ENCODE measurements at regions not wholly inside any gene's neighbourhood (a gene's known extent, or its start where the extent isn't known, plus 50 kb on each side); places are given as distances from the start of the nearest gene placed in this dataset.
A peak's percentile ranks its signal among the peaks of the same experiment; 100 is the strongest.

DNA sequence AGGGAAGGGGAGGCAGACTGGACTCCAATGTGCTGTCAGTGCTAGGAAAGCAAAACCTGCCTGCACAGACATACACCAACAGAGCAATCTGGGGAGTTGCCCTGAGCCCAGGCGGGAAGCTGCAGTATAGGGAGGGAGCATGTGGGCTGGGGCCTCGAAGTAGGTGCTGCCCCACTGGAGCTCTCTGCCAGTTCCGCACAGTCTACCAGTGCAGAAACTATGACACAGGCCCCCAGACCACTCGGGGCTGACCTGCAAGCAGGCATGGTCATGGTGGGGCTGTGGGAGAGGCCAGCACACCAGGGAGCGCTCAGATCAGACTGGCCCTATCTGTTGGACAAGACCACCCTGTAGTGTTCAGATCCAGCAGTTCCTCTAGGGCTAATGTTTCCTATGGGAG lies 344.1 kb upstream of the TRAM1L1 start:
- DNase-seq = no peak

DNA sequence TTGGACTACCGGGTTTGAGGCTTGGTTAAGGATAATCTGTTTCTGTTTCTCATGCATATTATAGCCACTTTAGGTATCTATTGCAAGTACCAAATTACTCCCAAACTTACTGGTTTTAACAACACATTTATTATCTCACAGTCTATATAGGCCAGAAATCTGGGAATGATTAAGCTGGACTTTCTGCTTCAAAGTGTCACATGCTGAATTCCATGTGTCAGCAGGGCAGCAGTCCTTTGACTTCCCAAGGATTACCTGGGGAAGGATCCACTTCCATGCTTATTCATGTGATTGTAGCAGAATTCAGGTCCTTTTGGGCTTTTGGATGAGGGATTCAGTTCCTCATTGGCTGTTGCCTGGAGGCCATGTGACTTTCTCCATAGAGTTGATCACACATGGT lies 349.0 kb upstream of the TRAM1L1 start:
- DNase-seq = no peak

DNA sequence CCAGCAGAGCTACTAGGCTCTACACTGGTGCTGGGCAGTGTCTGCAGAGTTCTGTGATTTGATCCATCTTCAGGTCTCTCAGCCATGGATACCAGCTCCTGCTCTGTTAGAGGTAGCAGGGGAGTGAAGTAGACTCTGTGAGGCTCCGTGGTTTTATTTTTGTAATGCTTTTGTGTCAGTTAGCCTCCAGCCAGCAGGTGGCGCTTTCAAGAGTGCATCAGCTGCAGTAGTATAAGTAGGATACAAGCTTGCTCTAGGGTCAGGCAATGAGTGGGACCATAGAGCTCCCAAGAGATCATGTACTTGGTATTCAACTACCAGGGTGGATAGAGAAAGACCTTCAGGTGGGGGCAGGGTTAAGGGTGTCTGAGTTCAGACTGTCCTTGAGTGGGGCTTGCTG lies 362.5 kb upstream of the TRAM1L1 start:
- DNase-seq = no peak

DNA sequence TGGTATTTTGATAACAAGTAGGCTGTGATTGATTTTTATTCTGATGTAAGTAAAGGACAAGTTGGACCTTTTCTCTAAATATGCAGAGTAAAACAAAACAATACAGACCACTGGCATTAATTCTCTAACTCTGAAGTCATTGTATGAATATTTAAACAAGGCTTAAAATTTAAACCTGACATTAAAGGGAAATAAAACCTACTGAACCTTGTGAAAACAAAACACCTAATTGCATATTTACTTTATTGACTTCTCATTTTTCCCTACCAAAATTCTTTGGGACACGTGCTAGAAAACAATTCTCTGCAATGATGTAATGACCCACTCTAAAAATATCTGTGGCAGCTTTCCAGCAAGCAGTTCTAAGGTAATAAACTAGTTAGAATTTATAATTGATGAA lies 369.7 kb upstream of the TRAM1L1 start:
- no peak for DNase-seq

GRCh38 chr4:117466388-117466787 lies 381.0 kb upstream of the TRAM1L1 start:
- no peak for DNase-seq

- no peak for DNase-seq
Observed at GRCh38 chr4:117467404-117467803, 382.0 kb upstream of the TRAM1L1 start.

DNA sequence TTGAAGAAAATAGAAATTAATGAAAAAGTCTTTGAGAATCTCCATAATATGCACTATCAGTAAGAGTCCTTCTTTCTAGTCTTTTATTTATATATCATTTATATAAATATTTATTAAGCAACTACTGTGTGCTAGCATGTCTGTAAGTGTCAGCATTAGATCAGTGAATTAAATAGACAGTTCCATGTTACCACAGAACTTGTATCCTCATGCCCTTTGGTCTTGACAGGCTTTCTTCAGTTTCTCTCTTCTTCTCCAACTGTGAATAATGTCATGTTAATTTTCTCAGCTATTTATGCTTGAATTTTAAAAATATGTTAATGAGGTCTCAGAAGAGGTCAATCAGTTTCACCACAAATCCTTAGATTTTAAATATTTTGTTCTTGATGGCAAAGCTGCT lies 389.6 kb upstream of the TRAM1L1 start:
- no peak for DNase-seq

GRCh38 chr4:117477925-117478324 lies 392.5 kb upstream of the TRAM1L1 start:
- DNase-seq = no peak

GRCh38 chr4:117478702-117479101 lies 393.3 kb upstream of the TRAM1L1 start:
- no peak for DNase-seq

- DNase-seq = no peak
Observed at GRCh38 chr4:117479673-117480072, 394.3 kb upstream of the TRAM1L1 start.

- DNase-seq = no peak
Observed at GRCh38 chr4:117481742-117482141, 396.4 kb upstream of the TRAM1L1 start.

GRCh38 chr4:117488692-117489091 lies 403.3 kb upstream of the TRAM1L1 start:
- no peak for DNase-seq

DNA sequence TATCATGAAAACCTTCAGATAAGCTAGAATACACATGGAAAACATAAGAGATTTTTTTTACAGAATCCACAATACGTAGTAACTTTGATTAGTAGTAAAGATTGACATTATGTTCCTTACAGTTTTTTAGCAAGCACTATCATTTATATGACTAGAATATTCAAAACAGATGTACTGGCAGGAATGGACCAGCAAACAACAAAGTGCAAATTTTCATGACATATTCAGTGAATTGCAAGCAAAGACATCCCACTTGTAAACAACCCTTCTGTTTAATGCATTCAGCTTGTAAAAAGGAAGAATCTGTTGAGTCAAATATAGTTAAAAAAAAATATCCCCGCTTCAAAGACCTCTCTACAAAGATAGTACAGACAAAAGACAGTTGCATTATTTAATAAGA lies 403.7 kb upstream of the TRAM1L1 start:
- DNase-seq = no peak

- no peak for DNase-seq
Observed at GRCh38 chr4:117491516-117491915, 406.1 kb upstream of the TRAM1L1 start.

GRCh38 chr4:117495802-117496201 lies 410.4 kb upstream of the TRAM1L1 start:
- no peak for DNase-seq

DNA sequence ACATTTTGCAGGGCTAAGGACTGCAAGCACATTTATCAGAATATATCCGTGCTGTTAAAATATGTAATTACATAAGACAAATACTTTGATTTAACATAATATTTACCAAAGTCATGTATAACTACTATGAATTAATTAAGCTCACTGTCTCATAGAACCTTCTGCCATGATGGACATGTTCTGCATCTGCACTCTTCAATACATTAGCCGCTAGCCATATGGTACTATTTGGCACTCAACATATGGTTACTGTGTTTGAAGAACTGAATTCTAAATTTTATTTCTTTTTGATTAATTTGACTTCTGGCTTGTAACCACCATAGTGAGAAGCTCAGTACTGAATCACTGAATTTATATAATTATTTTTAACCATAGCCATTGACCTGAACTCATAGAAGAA lies 427.0 kb upstream of the TRAM1L1 start:
- DNase-seq = no peak

GRCh38 chr4:117514391-117515175 lies 429.2 kb upstream of the TRAM1L1 start:
- DNase-seq = no peak

DNA sequence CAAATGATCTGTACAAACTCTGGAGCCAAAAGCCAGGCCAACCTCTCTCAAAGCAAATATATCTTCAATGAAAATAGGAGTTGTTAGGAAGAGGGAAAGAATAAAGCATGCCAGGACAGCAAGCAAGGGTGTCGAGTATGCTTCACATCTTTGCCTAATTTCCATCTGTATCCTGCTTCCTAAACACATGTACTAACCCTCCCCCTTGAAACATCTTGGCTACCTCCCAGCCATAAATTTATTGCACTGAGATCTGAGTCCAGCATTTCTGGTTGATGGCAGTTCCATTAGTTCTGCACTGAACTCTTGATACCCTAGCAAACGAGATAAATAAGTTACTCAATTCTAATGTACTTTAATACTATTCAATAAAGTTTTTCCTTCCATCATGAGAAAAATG lies 430.5 kb upstream of the TRAM1L1 start:
- no peak for DNase-seq

GRCh38 chr4:117527601-117528000 lies 442.2 kb upstream of the TRAM1L1 start:
- no peak for DNase-seq

DNA sequence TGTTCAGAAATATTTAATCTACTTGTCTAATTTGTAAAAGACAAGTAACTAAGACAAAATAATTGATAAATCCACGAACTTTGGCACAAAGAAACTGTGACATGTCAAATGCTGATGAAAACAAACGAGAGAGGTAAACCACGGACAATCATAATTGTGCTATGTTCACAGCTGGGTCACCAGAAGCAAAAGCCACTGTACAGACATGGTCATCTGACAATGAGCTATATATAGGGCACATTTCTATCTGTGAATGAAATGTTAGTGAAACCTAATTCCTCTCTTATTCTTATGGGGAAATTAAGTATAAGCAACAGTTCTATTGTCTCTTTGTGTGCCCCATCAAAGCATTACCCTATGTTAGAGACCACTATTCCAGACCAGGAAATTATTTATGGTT lies 444.0 kb upstream of the TRAM1L1 start:
- no peak for DNase-seq

DNA sequence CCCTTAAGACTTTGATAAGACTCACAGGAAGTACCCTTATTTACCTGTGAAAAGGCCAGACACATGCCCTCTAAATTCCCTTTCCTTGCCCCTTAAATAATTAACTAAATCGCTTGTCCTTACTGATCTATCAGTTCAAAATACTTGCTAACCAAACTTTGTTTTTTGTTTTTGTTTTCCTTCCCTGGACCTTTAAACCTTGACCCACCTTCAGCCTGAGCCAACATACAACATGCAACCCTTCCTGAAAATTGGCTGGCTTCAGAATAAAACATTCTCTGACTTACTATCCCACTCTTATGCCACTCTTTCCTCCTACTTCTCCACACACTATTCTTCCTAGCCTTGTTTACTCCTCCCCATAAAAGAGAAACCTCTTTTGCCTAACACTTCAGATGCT lies 448.1 kb upstream of the TRAM1L1 start:
- no peak for DNase-seq

- no peak for DNase-seq
Observed at GRCh38 chr4:117545039-117545438, 459.7 kb upstream of the TRAM1L1 start.

DNA sequence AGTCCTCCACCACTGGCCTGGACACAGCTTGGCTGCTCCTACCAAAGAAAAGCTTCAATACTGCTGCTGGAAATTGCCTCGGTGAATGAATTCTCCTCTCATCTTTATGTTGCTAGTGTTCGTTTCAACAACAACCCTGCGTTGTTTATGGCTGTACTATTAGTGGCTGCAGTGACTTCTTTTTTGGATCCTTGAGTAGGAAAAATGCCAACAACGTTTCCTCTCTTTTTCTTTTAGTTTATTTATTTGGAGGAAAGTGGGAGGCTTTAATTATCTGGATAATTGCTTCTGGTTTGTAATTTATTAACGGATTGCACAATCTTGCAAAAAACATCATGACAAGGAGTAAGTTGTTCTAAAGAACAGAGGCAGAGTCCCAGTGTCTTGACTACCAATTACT lies 464.1 kb upstream of the TRAM1L1 start:
- peak; percentile 32 for DNase-seq

GRCh38 chr4:117550085-117550484 lies 464.7 kb upstream of the TRAM1L1 start:
- DNase-seq = no peak

DNA sequence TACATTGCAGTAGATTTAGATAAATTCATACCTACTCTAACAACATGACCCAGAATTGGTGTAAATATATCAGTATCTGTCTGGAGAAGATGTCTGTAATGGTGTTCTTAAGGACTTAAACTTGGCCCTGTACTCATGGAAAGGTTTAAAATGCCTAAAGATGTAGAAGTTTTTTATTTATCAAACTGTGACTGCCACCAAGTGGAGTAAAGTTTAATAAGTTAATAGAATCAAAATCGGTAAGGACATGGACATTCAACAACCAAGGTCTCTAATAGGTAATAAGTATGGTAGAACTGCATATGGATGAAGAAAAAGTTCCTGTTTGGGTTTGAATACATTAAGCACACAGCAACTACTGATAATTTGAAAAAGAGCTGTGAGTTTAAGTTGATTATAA lies 474.0 kb upstream of the NDST3 start:
- DNase-seq = no peak
